ENCODE measurements at regions not wholly inside any gene's neighbourhood (a gene's known extent, or its start where the extent isn't known, plus 50 kb on each side); places are given as distances from the start of the nearest gene placed in this dataset.

DNA sequence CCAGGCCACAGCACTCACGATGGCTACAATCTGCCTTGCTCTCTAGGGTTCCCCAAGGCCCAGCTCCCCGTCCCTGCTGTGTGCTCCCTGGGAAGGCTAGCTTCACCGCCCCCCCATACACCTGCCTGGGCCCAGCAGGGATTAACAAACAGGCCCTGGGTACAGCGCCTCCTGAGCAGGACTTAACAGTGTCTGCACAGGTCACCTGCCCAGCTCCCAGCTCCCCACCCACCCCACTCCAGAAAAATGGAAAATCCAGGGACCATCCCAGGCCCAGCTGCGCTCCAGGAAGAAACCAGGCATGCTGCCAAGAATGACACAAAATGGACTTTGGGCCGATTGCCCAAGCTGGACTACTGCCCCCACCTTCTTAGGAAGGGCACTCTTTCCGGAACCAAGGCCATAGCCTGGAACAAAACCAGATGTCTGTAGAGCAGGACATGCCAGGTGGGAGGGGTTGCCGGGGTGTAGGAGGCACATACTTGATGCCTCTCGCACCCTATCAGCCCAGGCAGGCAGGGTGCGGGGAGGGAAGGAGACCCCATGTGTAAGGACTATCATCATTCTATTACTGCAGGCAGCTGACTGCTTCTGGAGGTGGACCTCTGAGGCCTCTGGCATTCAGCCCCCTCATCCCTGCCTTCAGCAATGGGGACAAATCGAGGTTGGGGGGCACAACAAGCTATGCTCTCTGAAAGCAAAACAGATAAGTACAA, 104.9 kb downstream of the SNX5 start:
- no peak overlapping the region for H4K5ac ChIP-seq (ENCODE audit: insufficient read length, low read depth, low read length)
- peaks cover 5 to 19% (median 15%) of the 10 kb centered on the region in 4 experiments for H3K4me1 ChIP-seq (replicated peaks in 1 of 4; ENCODE audit: control insufficient read depth in 3 of 4, insufficient read depth in 4 of 4, low read length in 3 of 4)
- no peaks in the 10 kb centered on the region for H3K23me2 ChIP-seq (ENCODE audit: low read depth, low read length)
- no peaks in the 10 kb centered on the region for H3K79me1 ChIP-seq (ENCODE audit: low read depth, low read length)
- FAIRE-seq (no peak), DNase-seq (ENCODE audit: low read depth in 1 of 2, low spot score in 2 of 2) (no peak)
- no peak overlapping the region; the same call in 1 of the 2 replicates for H4K8ac ChIP-seq (ENCODE audit: extremely low read depth, insufficient read depth, low read length)
- 0 out of 2 replicates have a peak overlapping the region, but pooled peaks have one; percentile 22 for H2BK12ac ChIP-seq (ENCODE audit: low read depth, low read length)
- H3K36me3 ChIP-seq (ENCODE audit: control insufficient read depth in 2 of 4, insufficient read depth in 4 of 4, low read length in 3 of 4) = no peaks in the 10 kb centered on the region
- ChIA-PET CTCF (ENCODE audit: partially characterized antibody) (interaction anchor here (1.7 to 2.0 kb wide), 3 partner anchors 10 to 216 kb away, joined by 3 to 5 read pairs (median 3); no protein-coding TSS in a partner anchor), POLR2A (ENCODE audit: partially characterized antibody) (no interaction called here)
- H3K9ac ChIP-seq (replicated peaks in 1 of 4; ENCODE audit: extremely low read depth in 1 of 4, low read depth in 3 of 4, low read length in 3 of 4) = no peak overlapping the region
- H3K27me3 ChIP-seq (replicated peaks in 1 of 4; ENCODE audit: control insufficient read depth in 3 of 4, extremely low read depth in 1 of 4, insufficient read depth in 3 of 4, low read length in 3 of 4) = no peaks in the 10 kb centered on the region; a peak in 1 of 7 replicates
- no peak overlapping the region for H2BK15ac ChIP-seq (ENCODE audit: low read length)
- H4K91ac ChIP-seq (replicated peaks; ENCODE audit: insufficient read length, low read length) = peak overlapping the region; percentile 41
- H3K4me3 ChIP-seq (ENCODE audit: extremely low read depth in 1 of 4, insufficient read depth in 2 of 4, low read depth in 3 of 4, low read length in 4 of 4) = no peak overlapping the region
- WGBS, 2 experiments (ENCODE audit: extremely low coverage in 1 of 2, insufficient coverage in 1 of 2, insufficient read length in 1 of 2, insufficient replicate concordance in 2 of 2, low coverage in 1 of 2, low lambda C conversion rate in 2 of 2, missing lambda C conversion rate in 1 of 2) = 82% methylated on average over 9 of the region's 11 CpGs; no CpG with 5 or more reads in 1 of the 2 experiments
- H3K79me2 ChIP-seq (ENCODE audit: control insufficient read depth in 1 of 2, insufficient read depth in 2 of 2, low read length in 2 of 2) = no peaks in the 10 kb centered on the region
- no peak overlapping the region for H3K14ac ChIP-seq (ENCODE audit: insufficient read length)
- H2BK20ac ChIP-seq (ENCODE audit: low read length) = peak overlapping the region; percentile 54; the same call in 1 of the 2 replicates
- no peak overlapping the region for H3K4me2 ChIP-seq (ENCODE audit: insufficient read depth in 1 of 2, low read depth in 2 of 2, low read length in 2 of 2)
- no peak overlapping the region for H2BK5ac ChIP-seq (ENCODE audit: low read depth, low read length)
- no peak overlapping the region for H2AFZ ChIP-seq (ENCODE audit: low read length)
- H3K27ac ChIP-seq (ENCODE audit: low read depth, low read length) = no peak overlapping the region
- H4K20me1 ChIP-seq (replicated peaks in 1 of 2; ENCODE audit: control insufficient read depth in 1 of 2, insufficient read depth in 2 of 2, low read length in 2 of 2) = no peaks in the 10 kb centered on the region
- no peak overlapping the region for H3K4ac ChIP-seq (replicated peaks; ENCODE audit: insufficient read length, low read depth, low read length)
- no peak overlapping the region for H3K18ac ChIP-seq (ENCODE audit: extremely low read depth, low read length)
- no peaks in the 10 kb centered on the region for H3K9me3 ChIP-seq (ENCODE audit: insufficient read depth in 2 of 2, low read depth in 1 of 2, low read length in 1 of 2)
- H3K23ac ChIP-seq (ENCODE audit: insufficient read length) = no peak overlapping the region
- H3K56ac ChIP-seq (replicated peaks; ENCODE audit: insufficient read length, low read depth, low read length) = no peak overlapping the region
- H2AK5ac ChIP-seq (ENCODE audit: low read depth, low read length) = 0 out of 2 replicates have a peak overlapping the region, but pooled peaks have one; percentile 32
- H2BK120ac ChIP-seq (replicated peaks; ENCODE audit: low read depth, low read length) = no peak overlapping the region
- TF ChIP-seq PHF8 (conservative IDR thresholded peaks at IDR 0.05; ENCODE audit: low read depth, low read length) (no peak), YY1 (IDR thresholded peaks at IDR 0.05; ENCODE audit: low read depth, low read length) (no peak), RBBP5 (IDR thresholded peaks at IDR 0.05; ENCODE audit: borderline replicate concordance, low read depth, low read length) (no peak), E2F6 (IDR thresholded peaks at IDR 0.05) (no peak), HDAC6 (IDR thresholded peaks at IDR 0.05; ENCODE audit: low read depth, low read length) (no peak), NANOG (IDR thresholded peaks at IDR 0.05; ENCODE audit: insufficient read depth, low read depth, low read length, poor library complexity, severe bottlenecking) (no peak), SIRT6 (IDR thresholded peaks at IDR 0.05; ENCODE audit: low read length) (no peak), KDM4A (IDR thresholded peaks at IDR 0.05; ENCODE audit: low read depth, low read length, severe bottlenecking) (no peak), FOSL1 (IDR thresholded peaks at IDR 0.05; ENCODE audit: insufficient read depth, low read depth, low read length) (no peak), RNF2 (IDR thresholded peaks at IDR 0.05; ENCODE audit: borderline replicate concordance, low read depth, low read length, missing control alignments, poor library complexity, severe bottlenecking) (no peak)

Measured in H1 (cell line).